ENCODE measurements at regions not wholly inside any gene's neighbourhood (a gene's known extent, or its start where the extent isn't known, plus 50 kb on each side); places are given as distances from the start of the nearest gene placed in this dataset.

DNA sequence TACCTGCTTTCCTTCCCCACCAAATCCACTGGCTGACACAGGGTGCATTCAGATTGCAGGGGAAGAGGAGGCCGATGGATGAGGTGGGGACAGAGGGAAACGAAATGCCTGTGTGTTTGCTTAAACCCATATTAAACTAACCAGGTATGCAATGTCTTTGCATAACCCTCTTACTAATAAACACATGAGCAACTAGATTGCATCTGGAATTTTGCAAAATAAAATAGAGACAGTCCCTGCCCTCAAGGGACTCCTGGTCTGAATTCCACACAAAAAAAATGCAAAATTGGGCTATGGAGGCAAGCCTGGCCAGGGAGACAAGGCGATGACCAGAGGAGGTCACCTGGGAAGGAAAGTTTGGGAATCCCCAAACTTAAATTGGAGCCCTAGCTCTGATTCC lies 202.9 kb downstream of the ACTL7B start:
- TF ChIP-seq CTCF (IDR thresholded peaks at IDR 0.05; ENCODE audit: low read depth, low read length) (no peak), EZH2phosphoT487 (IDR thresholded peaks at IDR 0.05; ENCODE audit: low read depth) (no peak)
